SK-N-SH treated with all-trans-retinoic acid at 6 μM for 48 hours (cell line): ENCODE measurements at regions not wholly inside any gene's neighbourhood (a gene's known extent, or its start where the extent isn't known, plus 50 kb on each side); places are given as distances from the start of the nearest gene placed in this dataset.

ENCODE experiments used
- ARNTL ChIP-seq: fragments of 450-650 bp; formaldehyde crosslinking; IDR thresholded peaks from 2 replicates; pipeline ENCODE4 v1.5.0; 2020; ENCODE audit warnings: low read depth, mild to moderate bottlenecking, moderate library complexity, borderline replicate concordance
- BACH2 ChIP-seq: fragments of 250-450 bp; sonication (Bioruptor Pico); IDR thresholded peaks from 2 replicates; pipeline ENCODE4 v1.9.0; 2021; ENCODE audit warnings: mild to moderate bottlenecking, borderline replicate concordance
- CREB5 ChIP-seq: fragments of 250-450 bp; sonication (Bioruptor Pico); IDR thresholded peaks from 2 replicates; pipeline ENCODE4 v1.5.1; 2020; ENCODE audit warnings: low read depth, mild to moderate bottlenecking, moderate library complexity
- ESRRG ChIP-seq: fragments of 250-450 bp; sonication (Bioruptor Pico); IDR thresholded peaks from 2 replicates; pipeline ENCODE4 v1.6.1; 2021; ENCODE audit warnings: mild to moderate bottlenecking
- GLIS3 ChIP-seq: fragments of 250-450 bp; sonication (Bioruptor Pico); IDR thresholded peaks from 2 replicates; pipeline ENCODE4 v1.5.0; 2020; ENCODE audit warnings: mild to moderate bottlenecking, moderate library complexity
- PATZ1 ChIP-seq: fragments of 250-450 bp; sonication (Bioruptor Pico); IDR thresholded peaks from 2 replicates; pipeline ENCODE4 v1.8.0; 2020; ENCODE audit warnings: mild to moderate bottlenecking, moderate library complexity, borderline replicate concordance
- SNAI2 ChIP-seq: fragments of 250-450 bp; sonication (Bioruptor Pico); IDR thresholded peaks from 2 replicates; pipeline ENCODE4 v1.5.0; 2020; ENCODE audit warnings: mild to moderate bottlenecking, moderate library complexity
- TCF4 ChIP-seq: fragments of 250-450 bp; sonication (Bioruptor Pico); IDR thresholded peaks from 2 replicates; pipeline ENCODE4 v1.8.0; 2021; ENCODE audit warnings: mild to moderate bottlenecking, moderate library complexity, borderline replicate concordance
- ZC3H10 ChIP-seq: fragments of 250-450 bp; sonication (Bioruptor Pico); IDR thresholded peaks from 2 replicates; pipeline ENCODE4 v1.5.1; 2021; ENCODE audit warnings: mild to moderate bottlenecking, moderate library complexity
- ZFP3 ChIP-seq: fragments of 250-450 bp; sonication (Bioruptor Pico); IDR thresholded peaks from 2 replicates; pipeline ENCODE4 v1.5.0; 2020; ENCODE audit warnings: mild to moderate bottlenecking, moderate library complexity
- ZFP30 ChIP-seq: fragments of 450-650 bp; formaldehyde crosslinking; IDR thresholded peaks from 2 replicates; pipeline ENCODE4 v1.5.0; 2022; ENCODE audit warnings: mild to moderate bottlenecking, moderate library complexity
- TF ChIP-seq, protein P1 (sequence below): fragments of 250-450 bp; sonication (Bioruptor Pico); IDR thresholded peaks from 2 replicates; pipeline ENCODE4 v1.5.1; 2021; ENCODE audit warnings: mild to moderate bottlenecking, moderate library complexity
- TF ChIP-seq, protein P2 (sequence below): fragments of 250-450 bp; sonication (Bioruptor Pico); IDR thresholded peaks from 2 replicates; pipeline ENCODE4 v1.5.0; 2020; ENCODE audit warnings: mild to moderate bottlenecking, moderate library complexity
- TF ChIP-seq, protein P3 (sequence below): fragments of 250-450 bp; sonication (Bioruptor Pico); IDR thresholded peaks from 2 replicates; pipeline ENCODE4 v1.8.0; 2021; ENCODE audit warnings: low read depth, mild to moderate bottlenecking, moderate library complexity, borderline replicate concordance

GRCh38 chr3:187926620-187927019, 181.4 kb upstream of the BCL6 start:
- TF ChIP-seq ESRRG (no peak), ZC3H10 (CRISPR knock-in tag) (no peak), PATZ1 (CRISPR knock-in tag) (no peak), ZFP30 (no peak), CREB5 (CRISPR knock-in tag) (no peak), TCF4 (CRISPR knock-in tag) (no peak), ARNTL (no peak), SNAI2 (CRISPR knock-in tag) (no peak), ZFP3 (CRISPR knock-in tag) (no peak), BACH2 (no peak), GLIS3 (CRISPR knock-in tag) (no peak)
- TF ChIP-seq, protein P1, sequence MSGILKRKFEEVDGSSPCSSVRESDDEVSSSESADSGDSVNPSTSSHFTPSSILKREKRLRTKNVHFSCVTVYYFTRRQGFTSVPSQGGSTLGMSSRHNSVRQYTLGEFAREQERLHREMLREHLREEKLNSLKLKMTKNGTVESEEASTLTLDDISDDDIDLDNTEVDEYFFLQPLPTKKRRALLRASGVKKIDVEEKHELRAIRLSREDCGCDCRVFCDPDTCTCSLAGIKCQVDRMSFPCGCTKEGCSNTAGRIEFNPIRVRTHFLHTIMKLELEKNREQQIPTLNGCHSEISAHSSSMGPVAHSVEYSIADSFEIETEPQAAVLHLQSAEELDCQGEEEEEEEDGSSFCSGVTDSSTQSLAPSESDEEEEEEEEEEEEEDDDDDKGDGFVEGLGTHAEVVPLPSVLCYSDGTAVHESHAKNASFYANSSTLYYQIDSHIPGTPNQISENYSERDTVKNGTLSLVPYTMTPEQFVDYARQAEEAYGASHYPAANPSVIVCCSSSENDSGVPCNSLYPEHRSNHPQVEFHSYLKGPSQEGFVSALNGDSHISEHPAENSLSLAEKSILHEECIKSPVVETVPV (CRISPR knock-in tag) = no peak
- TF ChIP-seq, protein P2, sequence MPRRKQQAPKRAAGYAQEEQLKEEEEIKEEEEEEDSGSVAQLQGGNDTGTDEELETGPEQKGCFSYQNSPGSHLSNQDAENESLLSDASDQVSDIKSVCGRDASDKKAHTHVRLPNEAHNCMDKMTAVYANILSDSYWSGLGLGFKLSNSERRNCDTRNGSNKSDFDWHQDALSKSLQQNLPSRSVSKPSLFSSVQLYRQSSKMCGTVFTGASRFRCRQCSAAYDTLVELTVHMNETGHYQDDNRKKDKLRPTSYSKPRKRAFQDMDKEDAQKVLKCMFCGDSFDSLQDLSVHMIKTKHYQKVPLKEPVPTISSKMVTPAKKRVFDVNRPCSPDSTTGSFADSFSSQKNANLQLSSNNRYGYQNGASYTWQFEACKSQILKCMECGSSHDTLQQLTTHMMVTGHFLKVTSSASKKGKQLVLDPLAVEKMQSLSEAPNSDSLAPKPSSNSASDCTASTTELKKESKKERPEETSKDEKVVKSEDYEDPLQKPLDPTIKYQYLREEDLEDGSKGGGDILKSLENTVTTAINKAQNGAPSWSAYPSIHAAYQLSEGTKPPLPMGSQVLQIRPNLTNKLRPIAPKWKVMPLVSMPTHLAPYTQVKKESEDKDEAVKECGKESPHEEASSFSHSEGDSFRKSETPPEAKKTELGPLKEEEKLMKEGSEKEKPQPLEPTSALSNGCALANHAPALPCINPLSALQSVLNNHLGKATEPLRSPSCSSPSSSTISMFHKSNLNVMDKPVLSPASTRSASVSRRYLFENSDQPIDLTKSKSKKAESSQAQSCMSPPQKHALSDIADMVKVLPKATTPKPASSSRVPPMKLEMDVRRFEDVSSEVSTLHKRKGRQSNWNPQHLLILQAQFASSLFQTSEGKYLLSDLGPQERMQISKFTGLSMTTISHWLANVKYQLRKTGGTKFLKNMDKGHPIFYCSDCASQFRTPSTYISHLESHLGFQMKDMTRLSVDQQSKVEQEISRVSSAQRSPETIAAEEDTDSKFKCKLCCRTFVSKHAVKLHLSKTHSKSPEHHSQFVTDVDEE (CRISPR knock-in tag) = no peak
- TF ChIP-seq, protein P3, sequence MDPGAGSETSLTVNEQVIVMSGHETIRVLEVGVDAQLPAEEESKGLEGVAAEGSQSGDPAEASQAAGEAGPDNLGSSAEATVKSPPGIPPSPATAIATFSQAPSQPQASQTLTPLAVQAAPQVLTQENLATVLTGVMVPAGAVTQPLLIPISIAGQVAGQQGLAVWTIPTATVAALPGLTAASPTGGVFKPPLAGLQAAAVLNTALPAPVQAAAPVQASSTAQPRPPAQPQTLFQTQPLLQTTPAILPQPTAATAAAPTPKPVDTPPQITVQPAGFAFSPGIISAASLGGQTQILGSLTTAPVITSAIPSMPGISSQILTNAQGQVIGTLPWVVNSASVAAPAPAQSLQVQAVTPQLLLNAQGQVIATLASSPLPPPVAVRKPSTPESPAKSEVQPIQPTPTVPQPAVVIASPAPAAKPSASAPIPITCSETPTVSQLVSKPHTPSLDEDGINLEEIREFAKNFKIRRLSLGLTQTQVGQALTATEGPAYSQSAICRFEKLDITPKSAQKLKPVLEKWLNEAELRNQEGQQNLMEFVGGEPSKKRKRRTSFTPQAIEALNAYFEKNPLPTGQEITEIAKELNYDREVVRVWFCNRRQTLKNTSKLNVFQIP (CRISPR knock-in tag) = no peak
